ENCODE measurements at regions not wholly inside any gene's neighbourhood (a gene's known extent, or its start where the extent isn't known, plus 50 kb on each side); places are given as distances from the start of the nearest gene placed in this dataset.

- TF ChIP-seq POLR2A (IDR thresholded peaks at IDR 0.05) (no peak), POLR2AphosphoS5 (IDR thresholded peaks at IDR 0.05) (no peak)
- TF ChIP-seq, protein P1, sequence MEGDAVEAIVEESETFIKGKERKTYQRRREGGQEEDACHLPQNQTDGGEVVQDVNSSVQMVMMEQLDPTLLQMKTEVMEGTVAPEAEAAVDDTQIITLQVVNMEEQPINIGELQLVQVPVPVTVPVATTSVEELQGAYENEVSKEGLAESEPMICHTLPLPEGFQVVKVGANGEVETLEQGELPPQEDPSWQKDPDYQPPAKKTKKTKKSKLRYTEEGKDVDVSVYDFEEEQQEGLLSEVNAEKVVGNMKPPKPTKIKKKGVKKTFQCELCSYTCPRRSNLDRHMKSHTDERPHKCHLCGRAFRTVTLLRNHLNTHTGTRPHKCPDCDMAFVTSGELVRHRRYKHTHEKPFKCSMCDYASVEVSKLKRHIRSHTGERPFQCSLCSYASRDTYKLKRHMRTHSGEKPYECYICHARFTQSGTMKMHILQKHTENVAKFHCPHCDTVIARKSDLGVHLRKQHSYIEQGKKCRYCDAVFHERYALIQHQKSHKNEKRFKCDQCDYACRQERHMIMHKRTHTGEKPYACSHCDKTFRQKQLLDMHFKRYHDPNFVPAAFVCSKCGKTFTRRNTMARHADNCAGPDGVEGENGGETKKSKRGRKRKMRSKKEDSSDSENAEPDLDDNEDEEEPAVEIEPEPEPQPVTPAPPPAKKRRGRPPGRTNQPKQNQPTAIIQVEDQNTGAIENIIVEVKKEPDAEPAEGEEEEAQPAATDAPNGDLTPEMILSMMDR (IDR thresholded peaks at IDR 0.05), result no peak
- no peaks in the 10 kb centered on the region for H3K9me3 ChIP-seq
- H3K27me3 ChIP-seq, result no peaks in the 10 kb centered on the region
- no peak overlapping the region for H3K27ac ChIP-seq
- no peak overlapping the region for H3K4me3 ChIP-seq
- H3K4me1 ChIP-seq, result no peaks in the 10 kb centered on the region
- no peaks in the 10 kb centered on the region for H3K36me3 ChIP-seq
- DNase-seq (ENCODE audit: low spot score in 2 of 2), result no peak
These were observed 83.9 kb upstream of the PACRGL start for GRCh38 chr4:20616313-20616712.

GRCh38 chr4:20616848-20617247, 83.4 kb upstream of the PACRGL start:
- peak in 1 of 2 donors; percentile 60 for DNase-seq (ENCODE audit: low spot score in 2 of 2)
- H3K36me3 ChIP-seq, result no peaks in the 10 kb centered on the region
- H3K4me1 ChIP-seq, result no peaks in the 10 kb centered on the region
- no peaks in the 10 kb centered on the region for H3K27me3 ChIP-seq
- no peak overlapping the region for H3K27ac ChIP-seq
- TF ChIP-seq POLR2A (IDR thresholded peaks at IDR 0.05), result no peak
- TF ChIP-seq, protein P1 (IDR thresholded peaks at IDR 0.05), result no peak
- TF ChIP-seq POLR2AphosphoS5 (IDR thresholded peaks at IDR 0.05), result no peak
- no peak for TF ChIP-seq EP300 (IDR thresholded peaks at IDR 0.05)
- H3K4me3 ChIP-seq, result no peak overlapping the region
- 65% methylated on average over 7 of the region's 8 CpGs for WGBS
- H3K9me3 ChIP-seq, result no peaks in the 10 kb centered on the region

DNA sequence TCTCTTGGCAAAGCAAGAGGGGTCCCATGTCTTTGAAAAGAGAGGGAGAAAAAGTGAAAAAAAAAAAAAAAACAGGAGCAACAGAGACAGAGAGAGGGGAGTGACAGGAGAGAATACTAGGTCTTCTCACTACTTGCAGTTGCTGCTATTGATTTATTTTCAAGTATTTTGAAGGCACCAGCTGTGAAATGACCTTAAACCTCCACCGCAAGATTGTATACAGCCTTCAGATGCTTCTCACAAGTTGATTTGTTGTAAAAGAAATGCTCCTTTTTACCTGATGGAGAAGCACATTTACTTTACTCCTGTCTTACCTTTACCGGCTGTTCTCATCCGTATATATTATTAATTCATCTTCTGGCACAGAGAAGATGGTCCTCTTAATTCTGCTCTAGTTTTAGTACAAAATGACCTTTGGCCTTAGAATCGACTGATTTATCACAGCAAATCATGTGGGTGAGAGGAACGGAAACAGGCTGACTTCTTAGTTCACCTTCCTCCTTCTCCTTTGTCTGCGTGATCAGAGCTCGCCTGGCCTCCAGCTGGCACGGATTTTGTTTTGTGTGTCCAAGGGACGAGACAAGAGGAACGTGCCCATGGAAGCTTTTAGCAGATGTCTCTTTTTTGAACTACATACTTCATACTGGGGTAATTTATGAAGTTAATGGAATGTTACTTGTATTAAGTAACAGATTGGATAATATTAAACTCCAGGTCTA, 82.4 kb upstream of the PACRGL start:
- 36% methylated on average over 10 of the region's 10 CpGs for WGBS

DNA sequence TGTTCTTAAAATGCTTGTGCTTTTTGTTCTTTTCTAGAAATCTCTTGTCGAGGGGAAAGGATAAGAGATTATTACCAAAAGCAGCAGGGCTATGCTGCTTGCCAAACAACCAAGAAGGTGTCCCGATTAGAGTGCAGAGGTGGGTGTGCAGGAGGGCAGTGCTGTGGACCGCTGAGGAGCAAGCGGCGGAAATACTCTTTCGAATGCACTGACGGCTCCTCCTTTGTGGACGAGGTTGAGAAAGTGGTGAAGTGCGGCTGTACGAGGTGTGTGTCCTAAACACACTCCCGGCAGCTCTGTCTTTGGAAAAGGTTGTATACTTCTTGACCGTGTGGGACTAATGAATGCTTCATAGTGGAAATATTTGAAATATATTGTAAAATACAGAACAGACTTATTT, 81.5 kb upstream of the PACRGL start:
- H3K27ac ChIP-seq, result no peak overlapping the region

More for the DNA sequence above, 82.4 kb upstream of the PACRGL start:
- Histone ChIP-seq H3K36me3 (no peaks in the 10 kb centered on the region), H3K9me3 (no peaks in the 10 kb centered on the region), H3K4me3 (no peak overlapping the region), H3K27ac (no peak overlapping the region), H3K27me3 (no peaks in the 10 kb centered on the region), H3K4me1 (no peaks in the 10 kb centered on the region)
- no peak for TF ChIP-seq POLR2AphosphoS5 (IDR thresholded peaks at IDR 0.05)
- TF ChIP-seq, protein P1 (IDR thresholded peaks at IDR 0.05), result no peak
- TF ChIP-seq POLR2A (IDR thresholded peaks at IDR 0.05), result no peak
- TF ChIP-seq EP300 (IDR thresholded peaks at IDR 0.05), result no peak
- DNase-seq (ENCODE audit: low spot score in 2 of 2), result no peak

GRCh38 chr4:20621476-20621875, 78.8 kb upstream of the PACRGL start:
- H3K27me3 ChIP-seq, result no peaks in the 10 kb centered on the region
- no peaks in the 10 kb centered on the region for H3K9me3 ChIP-seq
- 26% methylated on average over 1 of the region's 1 CpG for WGBS
- H3K4me1 ChIP-seq, result no peaks in the 10 kb centered on the region
- no peak for DNase-seq (ENCODE audit: low spot score in 2 of 2)
- no peak overlapping the region for H3K27ac ChIP-seq
- H3K36me3 ChIP-seq, result no peaks in the 10 kb centered on the region
- TF ChIP-seq, protein P1 (IDR thresholded peaks at IDR 0.05), result no peak
- no peak for TF ChIP-seq EP300 (IDR thresholded peaks at IDR 0.05)
- TF ChIP-seq POLR2AphosphoS5 (IDR thresholded peaks at IDR 0.05), result no peak
- no peak for TF ChIP-seq POLR2A (IDR thresholded peaks at IDR 0.05)
- H3K4me3 ChIP-seq, result no peak overlapping the region

More for the DNA sequence above, 81.5 kb upstream of the PACRGL start:
- no peaks in the 10 kb centered on the region for H3K27me3 ChIP-seq
- no peaks in the 10 kb centered on the region for H3K36me3 ChIP-seq
- H3K4me3 ChIP-seq, result no peak overlapping the region
- no peak for DNase-seq (ENCODE audit: low spot score in 2 of 2)
- TF ChIP-seq POLR2A (IDR thresholded peaks at IDR 0.05) (no peak), POLR2AphosphoS5 (IDR thresholded peaks at IDR 0.05) (no peak), EP300 (IDR thresholded peaks at IDR 0.05) (no peak)
- TF ChIP-seq, protein P1 (IDR thresholded peaks at IDR 0.05), result no peak
- H3K9me3 ChIP-seq, result no peaks in the 10 kb centered on the region
- no peaks in the 10 kb centered on the region for H3K4me1 ChIP-seq
- WGBS, result 73% methylated on average over 12 of the region's 12 CpGs

Measured in suprapubic skin (tissue), 4 donors.